Neural cell (in vitro differentiated cells): ENCODE measurements at regions not wholly inside any gene's neighbourhood (a gene's known extent, or its start where the extent isn't known, plus 50 kb on each side); places are given as distances from the start of the nearest gene placed in this dataset.

Experiments used
- H2AFZ ChIP-seq: fragments of 200-600, 300-800 bp; sonication (generic), shearing (Covaris generic); 2 replicates; pipeline ENCODE4 v1.6.0; 2014; ENCODE audit warnings: low read depth, mild to moderate bottlenecking, antibody characterized with exemption, low read length, moderate library complexity
- H3F3A ChIP-seq: fragments of 200-600 bp; shearing (Covaris generic); 2 replicates; pipeline ENCODE4 v1.6.1; 2016; ENCODE audit warnings: mild to moderate bottlenecking, moderate library complexity, mixed read lengths, antibody characterized with exemption, low read length; ENCODE audit not compliant: insufficient read depth, poor library complexity, severe bottlenecking
- H3K27ac ChIP-seq: fragments of 200-600, 300-800 bp; sonication (generic), shearing (Covaris generic); 2 replicates; pipeline ENCODE4 v1.5.1; 2014; ENCODE audit warnings: mild to moderate bottlenecking, low read length, moderate library complexity
- H3K27me3 ChIP-seq: fragments of 300-800, 200-600 bp; sonication (generic), shearing (Covaris generic); 2 replicates; pipeline ENCODE4 v1.6.0; 2014; ENCODE audit warnings: mild to moderate bottlenecking, low read depth, low read length, moderate library complexity; ENCODE audit not compliant: insufficient read depth
- H3K36me3 ChIP-seq: fragments of 300-800, 200-600 bp; sonication (generic), shearing (Covaris generic); 2 replicates; pipeline ENCODE4 v1.5.1; 2014; ENCODE audit warnings: mild to moderate bottlenecking, antibody characterized with exemption, low read length, moderate library complexity; ENCODE audit not compliant: insufficient read depth
- H3K4me2 ChIP-seq: fragments of 300-800, 200-600 bp; sonication (generic), shearing (Covaris generic); 2 replicates; pipeline ENCODE4 v1.6.0; 2014; ENCODE audit warnings: mild to moderate bottlenecking, low read length
- H3K4me3 ChIP-seq: fragments of 300-800, 200-600 bp; sonication (generic), shearing (Covaris generic); 2 replicates; pipeline ENCODE4 v1.5.1; 2014; ENCODE audit warnings: mild to moderate bottlenecking, low read length, moderate library complexity
- H3K79me2 ChIP-seq: fragments of 200-600 bp; shearing (Covaris generic); replicated peaks from 2 replicates; pipeline ENCODE4 v1.6.0; 2014; ENCODE audit warnings: mild to moderate bottlenecking, low read length, moderate library complexity; ENCODE audit not compliant: insufficient read depth
- H3K9ac ChIP-seq: fragments of 300-800, 200-600 bp; sonication (generic), shearing (Covaris generic); 2 replicates; pipeline ENCODE4 v1.6.1; 2016; ENCODE audit warnings: mild to moderate bottlenecking, low read length, mixed read lengths
- H3K9me2 ChIP-seq: fragments of 200-600 bp; shearing (Covaris generic); 2 replicates; pipeline ENCODE4 v1.6.1; 2016; ENCODE audit warnings: mild to moderate bottlenecking, low read length, mixed read lengths; ENCODE audit not compliant: insufficient read depth
- H3K9me3 ChIP-seq: fragments of 200-600, 300-800 bp; sonication (generic), shearing (Covaris generic); 2 replicates; pipeline ENCODE4 v1.6.1; 2016; ENCODE audit warnings: mild to moderate bottlenecking, mixed run types, low read length, moderate library complexity, mixed read lengths
- H4K20me1 ChIP-seq: fragments of 200-600 bp; shearing (Covaris generic); 2 replicates; pipeline ENCODE4 v1.6.1; 2016; ENCODE audit warnings: mild to moderate bottlenecking, mixed run types; ENCODE audit not compliant: insufficient read depth
- CTCF ChIP-seq: fragments of 450-650 bp; IDR thresholded peaks from 2 replicates; pipeline ENCODE4 v1.5.1; 2014; ENCODE audit warnings: antibody characterized with exemption, mild to moderate bottlenecking, moderate library complexity; ENCODE audit not compliant: poor library complexity, severe bottlenecking
- EP300 ChIP-seq: fragments of 450-650 bp; conservative IDR thresholded peaks from 2 replicates; pipeline ENCODE4 v1.6.1; 2014; ENCODE audit warnings: antibody characterized with exemption, mild to moderate bottlenecking, moderate library complexity; ENCODE audit not compliant: poor library complexity, severe bottlenecking
- EZH2 ChIP-seq: fragments of 200-600, 300-800 bp; shearing (Covaris generic), sonication (generic); IDR thresholded peaks from 2 replicates; pipeline ENCODE4 v1.6.1; 2014; ENCODE audit warnings: antibody characterized with exemption, low read length, borderline replicate concordance, mild to moderate bottlenecking; ENCODE audit not compliant: insufficient read depth, poor library complexity, severe bottlenecking
- MXI1 ChIP-seq: fragments of 450-650 bp; conservative IDR thresholded peaks from 2 replicates; pipeline ENCODE4 v1.6.1; 2014; ENCODE audit warnings: antibody characterized with exemption, mild to moderate bottlenecking; ENCODE audit not compliant: poor library complexity, severe bottlenecking
- POLR2AphosphoS5 ChIP-seq: IDR thresholded peaks from 2 replicates; pipeline ENCODE4 v1.6.1; 2012
- RAD21 ChIP-seq: fragments of 450-650 bp; conservative IDR thresholded peaks from 2 replicates; pipeline ENCODE4 v1.6.1; 2014; ENCODE audit warnings: antibody characterized with exemption, mild to moderate bottlenecking, moderate library complexity
- REST ChIP-seq: IDR thresholded peaks from 2 replicates; pipeline ENCODE4 v1.6.1; 2012; ENCODE audit warnings: borderline replicate concordance
- SMC3 ChIP-seq: fragments of 450-650 bp; conservative IDR thresholded peaks from 2 replicates; pipeline ENCODE4 v1.6.1; 2014; ENCODE audit warnings: antibody characterized with exemption, mild to moderate bottlenecking, moderate library complexity; ENCODE audit not compliant: poor library complexity
- TAF1 ChIP-seq: IDR thresholded peaks from 2 replicates; pipeline ENCODE4 v1.6.1; 2012; ENCODE audit warnings: low read depth

- Histone ChIP-seq H3K9me2 (no peaks in the 10 kb centered on the region), H3K9me3 (no peaks in the 10 kb centered on the region), H3K79me2 (no peaks in the 10 kb centered on the region), H3K27ac (no peak overlapping the region), H3K4me3 (no peak overlapping the region), H4K20me1 (no peaks in the 10 kb centered on the region), H2AFZ (no peak overlapping the region), H3K27me3 (no peaks in the 10 kb centered on the region), H3K9ac (no peak overlapping the region), H3K36me3 (no peaks in the 10 kb centered on the region), H3K4me2 (no peak overlapping the region), H3F3A (no peaks in the 10 kb centered on the region)
- TF ChIP-seq REST (no peak), SMC3 (no peak), MXI1 (no peak), EP300 (no peak), CTCF (no peak), RAD21 (no peak), TAF1 (no peak), EZH2 (no peak), POLR2AphosphoS5 (no peak)
Observed at GRCh38 chr12:106006382-106006781, 132.4 kb downstream of the NUAK1 start.

GRCh38 chr12:106006940-106007339 is 131.8 kb downstream of the NUAK1 start:
- no peak overlapping the region for H2AFZ ChIP-seq
- no peaks in the 10 kb centered on the region for H3K9me3 ChIP-seq
- H3K27me3 ChIP-seq: no peaks in the 10 kb centered on the region
- no peak overlapping the region for H3K27ac ChIP-seq
- H3K79me2 ChIP-seq: no peaks in the 10 kb centered on the region
- TF ChIP-seq SMC3: no peak
- no peak for TF ChIP-seq MXI1
- no peak for TF ChIP-seq CTCF
- TF ChIP-seq RAD21: no peak
- no peak for TF ChIP-seq POLR2AphosphoS5
- TF ChIP-seq EP300: no peak
- H3K9me2 ChIP-seq: no peaks in the 10 kb centered on the region
- H3F3A ChIP-seq: no peaks in the 10 kb centered on the region
- H4K20me1 ChIP-seq: no peaks in the 10 kb centered on the region
- H3K4me3 ChIP-seq: no peak overlapping the region
- H3K36me3 ChIP-seq: no peaks in the 10 kb centered on the region
- no peak overlapping the region for H3K9ac ChIP-seq
- no peak overlapping the region for H3K4me2 ChIP-seq
